GM12874 (cell line): ENCODE measurements at regions not wholly inside any gene's neighbourhood (a gene's known extent, or its start where the extent isn't known, plus 50 kb on each side); places are given as distances from the start of the nearest gene placed in this dataset.

ENCODE experiments used
- CTCF ChIP-seq: IDR thresholded peaks from 2 replicates; pipeline ENCODE4 v1.5.1; 2011; ENCODE audit warnings: low read depth, mild to moderate bottlenecking, control low read depth, low read length, moderate library complexity; ENCODE audit not compliant: insufficient read depth

- TF ChIP-seq CTCF = no peak
Observed at GRCh38 chr2:176585791-176586190, 316.5 kb downstream of the MTX2 start.

GRCh38 chr2:176589287-176589686 is 320.0 kb downstream of the MTX2 start:
- TF ChIP-seq CTCF = no peak

GRCh38 chr2:176589825-176590440 is 320.7 kb downstream of the MTX2 start:
- TF ChIP-seq CTCF = no peak

GRCh38 chr2:176592216-176592615 is 323.0 kb downstream of the MTX2 start:
- no peak for TF ChIP-seq CTCF

- no peak for TF ChIP-seq CTCF
Observed at GRCh38 chr2:176595986-176596385, 326.7 kb downstream of the MTX2 start.

GRCh38 chr2:176597916-176598315 is 328.7 kb downstream of the MTX2 start:
- TF ChIP-seq CTCF = no peak

- no peak for TF ChIP-seq CTCF
Observed at GRCh38 chr2:176598351-176598750, 329.1 kb downstream of the MTX2 start.
